Thyroid gland (tissue), 4 donors: ENCODE measurements at regions not wholly inside any gene's neighbourhood (a gene's known extent, or its start where the extent isn't known, plus 50 kb on each side); places are given as distances from the start of the nearest gene placed in this dataset.

Experiments used
- POLR2A ChIP-seq, 2 donors: fragments of 450-650 bp; IDR thresholded peaks; one replicate each; pipeline ENCODE4 v1.6.1; 2017; ENCODE audit warnings: antibody characterized with exemption in 2 of 2, mild to moderate bottlenecking in 2 of 2, moderate library complexity in 1 of 2
- TF ChIP-seq, protein P1 (sequence below), 6 experiments: fragments of 200-600 bp in 3 of 6; fragments of 450-650 bp in 3 of 6; sonication (generic) in 3 of 6; IDR thresholded peaks; one replicate each; pipeline ENCODE4 v1.5.1; 2016 to 2019; ENCODE audit warnings: antibody characterized with exemption in 6 of 6, mild to moderate bottlenecking in 2 of 6, inconsistent platforms in 1 of 6, moderate library complexity in 1 of 6

DNA sequence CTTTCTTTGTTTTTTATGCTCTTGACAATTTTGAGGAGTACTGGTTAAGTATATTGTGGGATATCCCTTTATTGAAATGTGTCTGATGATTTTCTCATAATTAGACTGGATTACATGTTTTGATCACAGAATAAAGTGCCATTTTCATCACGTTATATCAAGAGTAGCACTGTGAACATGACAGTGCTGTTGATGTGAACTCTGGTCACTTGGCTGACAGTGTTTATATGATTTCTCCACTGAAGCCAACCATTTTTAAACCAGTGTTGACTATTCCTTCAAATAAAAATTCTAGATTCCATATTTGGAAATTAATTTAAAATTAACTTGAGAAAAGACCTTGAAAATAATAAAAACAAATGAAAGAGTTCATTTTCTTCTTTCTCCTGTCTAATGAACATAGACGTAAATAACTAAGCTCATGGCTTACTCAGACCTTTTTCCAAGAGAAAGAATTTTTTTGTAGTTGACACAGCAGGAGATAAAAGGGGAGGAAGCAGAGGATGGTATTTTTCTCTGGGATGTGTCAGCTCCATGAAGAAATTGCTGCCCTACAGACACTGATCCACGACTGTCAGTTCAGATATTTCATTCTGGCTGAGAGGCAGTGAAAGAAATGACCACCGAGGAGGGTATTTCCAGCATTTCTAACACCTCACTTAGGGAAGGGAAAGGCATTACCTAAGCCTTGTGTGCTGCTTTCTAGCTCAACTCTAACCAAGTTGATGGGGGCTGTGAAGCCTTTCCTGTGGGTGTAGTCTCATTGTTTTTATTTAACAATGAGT lies 150.9 kb upstream of the ANK2 start:
- TF ChIP-seq, protein P1, sequence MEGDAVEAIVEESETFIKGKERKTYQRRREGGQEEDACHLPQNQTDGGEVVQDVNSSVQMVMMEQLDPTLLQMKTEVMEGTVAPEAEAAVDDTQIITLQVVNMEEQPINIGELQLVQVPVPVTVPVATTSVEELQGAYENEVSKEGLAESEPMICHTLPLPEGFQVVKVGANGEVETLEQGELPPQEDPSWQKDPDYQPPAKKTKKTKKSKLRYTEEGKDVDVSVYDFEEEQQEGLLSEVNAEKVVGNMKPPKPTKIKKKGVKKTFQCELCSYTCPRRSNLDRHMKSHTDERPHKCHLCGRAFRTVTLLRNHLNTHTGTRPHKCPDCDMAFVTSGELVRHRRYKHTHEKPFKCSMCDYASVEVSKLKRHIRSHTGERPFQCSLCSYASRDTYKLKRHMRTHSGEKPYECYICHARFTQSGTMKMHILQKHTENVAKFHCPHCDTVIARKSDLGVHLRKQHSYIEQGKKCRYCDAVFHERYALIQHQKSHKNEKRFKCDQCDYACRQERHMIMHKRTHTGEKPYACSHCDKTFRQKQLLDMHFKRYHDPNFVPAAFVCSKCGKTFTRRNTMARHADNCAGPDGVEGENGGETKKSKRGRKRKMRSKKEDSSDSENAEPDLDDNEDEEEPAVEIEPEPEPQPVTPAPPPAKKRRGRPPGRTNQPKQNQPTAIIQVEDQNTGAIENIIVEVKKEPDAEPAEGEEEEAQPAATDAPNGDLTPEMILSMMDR (IDR thresholded peaks at IDR 0.05): no peak
- TF ChIP-seq POLR2A (IDR thresholded peaks at IDR 0.05): no peak
